Thyroid gland (tissue), 4 donors: ENCODE measurements at regions not wholly inside any gene's neighbourhood (a gene's known extent, or its start where the extent isn't known, plus 50 kb on each side); places are given as distances from the start of the nearest gene placed in this dataset.

Experiments
- CTCF ChIP-seq, 6 experiments: fragments of 200-600 bp in 3 of 6; fragments of 450-650 bp in 3 of 6; sonication (generic) in 3 of 6; IDR thresholded peaks; one replicate each; pipeline ENCODE4 v1.5.1; 2016 to 2019; ENCODE audit warnings: antibody characterized with exemption in 6 of 6, mild to moderate bottlenecking in 2 of 6, inconsistent platforms in 1 of 6, moderate library complexity in 1 of 6
- POLR2A ChIP-seq, 2 donors: fragments of 450-650 bp; IDR thresholded peaks; one replicate each; pipeline ENCODE4 v1.6.1; 2017; ENCODE audit warnings: antibody characterized with exemption in 2 of 2, mild to moderate bottlenecking in 2 of 2, moderate library complexity in 1 of 2

- TF ChIP-seq CTCF (IDR thresholded peaks at IDR 0.05) (no peak), POLR2A (IDR thresholded peaks at IDR 0.05) (no peak)
Measured at GRCh38 chr19:27774827-27775226, 1438.1 kb downstream of the UQCRFS1 start.
